Mesodermal cell (in vitro differentiated cells): ENCODE measurements at regions not wholly inside any gene's neighbourhood (a gene's known extent, or its start where the extent isn't known, plus 50 kb on each side); places are given as distances from the start of the nearest gene placed in this dataset.

Experiments
- H3K27ac ChIP-seq: 2 replicates; pipeline ENCODE4 v1.7.0; 2013; ENCODE audit warnings: mild to moderate bottlenecking, low read depth, low read length, moderate library complexity; ENCODE audit not compliant: severe bottlenecking
- H3K36me3 ChIP-seq: 2 replicates; pipeline ENCODE4 v1.7.1; 2013; ENCODE audit warnings: mild to moderate bottlenecking, low read length, moderate library complexity; ENCODE audit not compliant: control insufficient read depth, insufficient read depth
- H3K4me1 ChIP-seq: one replicate; pipeline ENCODE4 v1.7.1; 2013; ENCODE audit warnings: mild to moderate bottlenecking, low read length; ENCODE audit not compliant: insufficient read depth, control insufficient read depth, poor library complexity, severe bottlenecking
- H3K4me3 ChIP-seq: 2 replicates; pipeline ENCODE4 v1.7.0; 2013; ENCODE audit warnings: low read length, control low read depth, mild to moderate bottlenecking; ENCODE audit not compliant: insufficient read depth, poor library complexity, severe bottlenecking; ENCODE audit errors: extremely low read depth
- H3K9me3 ChIP-seq: 2 replicates; pipeline ENCODE4 v1.7.1; 2013; ENCODE audit warnings: mild to moderate bottlenecking, low read length, moderate library complexity; ENCODE audit not compliant: control insufficient read depth
- WGBS, 2 experiments: methylation state at CpG; one replicate each; pipeline ENCODE4 v1.1.5; 2013; ENCODE audit warnings: missing lambda C conversion rate in 2 of 2; ENCODE audit not compliant: insufficient coverage in 2 of 2; 5-methylcytosine and 5-hydroxymethylcytosine counted together

- H3K36me3 ChIP-seq, result no peaks in the 10 kb centered on the region
- WGBS, 2 experiments, result 95% methylated on average over 29 to 32 of the region's 32 CpGs
Measured at GRCh38 chr11:70486731-70487130, 88.4 kb downstream of the CTTN start.

GRCh38 chr11:70487160-70487559 lies 88.8 kb downstream of the CTTN start:
- Histone ChIP-seq H3K36me3 (no peaks in the 10 kb centered on the region), H3K9me3 (no peaks in the 10 kb centered on the region), H3K4me3 (no peak overlapping the region), H3K4me1 (no peaks in the 10 kb centered on the region), H3K27ac (no peak overlapping the region)
- 95 to 97% methylated on average over 16 to 22 of the region's 25 CpGs for WGBS, 2 experiments

More at GRCh38 chr11:70486731-70487130, 88.4 kb downstream of the CTTN start:
- Histone ChIP-seq H3K4me3 (no peak overlapping the region), H3K27ac (no peak overlapping the region), H3K9me3 (no peaks in the 10 kb centered on the region), H3K4me1 (no peaks in the 10 kb centered on the region)

GRCh38 chr11:70487756-70488155 lies 89.4 kb downstream of the CTTN start:
- no peak overlapping the region for H3K27ac ChIP-seq
- no peaks in the 10 kb centered on the region for H3K9me3 ChIP-seq
- H3K4me3 ChIP-seq, result no peak overlapping the region
- no peaks in the 10 kb centered on the region for H3K4me1 ChIP-seq
- WGBS, 2 experiments, result 93 to 95% methylated on average over 15 to 16 of the region's 16 CpGs
- no peaks in the 10 kb centered on the region for H3K36me3 ChIP-seq

GRCh38 chr11:70488171-70488703 lies 89.9 kb downstream of the CTTN start:
- Histone ChIP-seq H3K36me3 (no peaks in the 10 kb centered on the region), H3K9me3 (no peaks in the 10 kb centered on the region), H3K4me3 (no peak overlapping the region), H3K4me1 (no peaks in the 10 kb centered on the region), H3K27ac (no peak overlapping the region)
- WGBS, 2 experiments, result 90 to 96% methylated on average over 2 to 6 of the region's 7 CpGs

GRCh38 chr11:70489276-70489675 lies 90.9 kb downstream of the CTTN start:
- Histone ChIP-seq H3K4me1 (no peaks in the 10 kb centered on the region), H3K4me3 (no peak overlapping the region), H3K36me3 (no peaks in the 10 kb centered on the region), H3K27ac (no peak overlapping the region), H3K9me3 (no peaks in the 10 kb centered on the region)
- 93 to 97% methylated on average over 5 to 6 of the region's 6 CpGs for WGBS, 2 experiments

- Histone ChIP-seq H3K4me1 (no peaks in the 10 kb centered on the region), H3K36me3 (no peaks in the 10 kb centered on the region), H3K4me3 (no peak overlapping the region), H3K9me3 (no peaks in the 10 kb centered on the region), H3K27ac (no peak overlapping the region)
- 94 to 97% methylated on average over 13 of the region's 13 CpGs for WGBS, 2 experiments
Measured at GRCh38 chr11:70490208-70490607, 91.9 kb downstream of the CTTN start.

- Histone ChIP-seq H3K9me3 (no peaks in the 10 kb centered on the region), H3K27ac (no peak overlapping the region), H3K36me3 (no peaks in the 10 kb centered on the region), H3K4me1 (no peaks in the 10 kb centered on the region), H3K4me3 (no peak overlapping the region)
- 89 to 94% methylated on average over 6 to 7 of the region's 8 CpGs for WGBS, 2 experiments
Measured at GRCh38 chr11:70490723-70491558, 92.6 kb downstream of the CTTN start.

GRCh38 chr11:70491696-70492472 lies 93.6 kb downstream of the CTTN start:
- Histone ChIP-seq H3K36me3 (no peaks in the 10 kb centered on the region), H3K9me3 (no peaks in the 10 kb centered on the region), H3K4me3 (no peak overlapping the region), H3K4me1 (peaks cover 2% of the 10 kb centered on the region), H3K27ac (no peak overlapping the region)
- 89 to 95% methylated on average over 24 to 30 of the region's 30 CpGs for WGBS, 2 experiments

- Histone ChIP-seq H3K36me3 (no peaks in the 10 kb centered on the region), H3K4me3 (no peak overlapping the region), H3K9me3 (no peaks in the 10 kb centered on the region), H3K27ac (no peak overlapping the region), H3K4me1 (peaks cover 12% of the 10 kb centered on the region)
- WGBS, 2 experiments, result 80% methylated on average over 1 of the region's 3 CpGs; no CpG with 5 or more reads in 1 of the 2 experiments
Measured at GRCh38 chr11:70493089-70493474, 94.8 kb downstream of the CTTN start.

- Histone ChIP-seq H3K27ac (no peak overlapping the region), H3K4me3 (no peak overlapping the region), H3K36me3 (no peaks in the 10 kb centered on the region), H3K4me1 (peaks cover 12% of the 10 kb centered on the region), H3K9me3 (no peaks in the 10 kb centered on the region)
- 88 to 92% methylated on average over 8 of the region's 8 CpGs for WGBS, 2 experiments
Measured at GRCh38 chr11:70493891-70494290, 95.6 kb downstream of the CTTN start.
